GM12878 (cell line): ENCODE measurements at regions not wholly inside any gene's neighbourhood (a gene's known extent, or its start where the extent isn't known, plus 50 kb on each side); places are given as distances from the start of the nearest gene placed in this dataset.

Source experiments
- ATAC-seq: fragments of 200-7000 bp; cut with Tn5 transposase; 3 replicates; pipeline ENCODE4 v1.9.1; 2020; ENCODE audit warnings: mild to moderate bottlenecking, moderate library complexity
- BruUV-seq: library from RNA; stranded (reverse); fragments of 400-500 nt; replicated peaks from 2 replicates; lab custom pipeline; 2021; lab: Mats Ljungman, UMichigan
- CTCF ChIA-PET: fragments of 300-600 bp; sonication (Branson Sonifier 250); formaldehyde crosslinking; extraction: SDS; loops from one replicate; lab custom pipeline; 2021; ENCODE audit warnings: inconsistent platforms; lab: Yijun Ruan, JAX
- POLR2A ChIA-PET: fragments of 350-600 bp; formaldehyde crosslinking; extraction: SDS; loops from one replicate; lab custom pipeline; 2021; ENCODE audit warnings: inconsistent platforms; lab: Charles Lee
- RAD21 ChIA-PET: fragments of 300-600 bp; sonication (Branson Sonifier 250); formaldehyde crosslinking; loops from one replicate; lab custom pipeline; 2023; ENCODE audit warnings: antibody characterized with exemption; ENCODE audit not compliant: unreplicated experiment; lab: Charles Lee
- SMC1A ChIA-PET: fragments of 300-600 bp; sonication (Branson Sonifier 250); formaldehyde crosslinking; loops from one replicate; lab custom pipeline; 2023; ENCODE audit not compliant: unreplicated experiment, uncharacterized antibody; lab: Charles Lee
- DNase-seq: peaks from one replicate; pipeline ENCODE4 v3.0.0-alpha.2; 2011; ENCODE audit warnings: low read depth, low spot score
- FAIRE-seq: peaks from 3 replicates; lab custom pipeline; 2011; peaks lifted over from hg19 to GRCh38; lab: Jason Lieb, UNC
- H2AFZ ChIP-seq: 2 replicates; pipeline ENCODE4 v1.6.0; 2011; ENCODE audit warnings: low read depth, low read length, control low read depth; ENCODE audit not compliant: control insufficient read depth
- H3K27ac ChIP-seq: 2 replicates; pipeline ENCODE4 v1.5.1; 2011; ENCODE audit warnings: control low read depth; ENCODE audit not compliant: control insufficient read depth, insufficient read depth
- H3K27me3 ChIP-seq, 2 experiments: replicated peaks in 1 of 2; 2 replicates each; pipeline versions ENCODE4 v1.6.0 to v1.6.1; 2011; ENCODE audit warnings: low read length in 1 of 2; ENCODE audit not compliant: control insufficient read depth in 2 of 2, insufficient read depth in 2 of 2
- H3K36me3 ChIP-seq, 2 experiments: 2 replicates each; pipeline ENCODE4 v1.5.1; 2011; ENCODE audit warnings: low read length in 1 of 2; ENCODE audit not compliant: control insufficient read depth in 2 of 2, insufficient read depth in 2 of 2
- H3K4me1 ChIP-seq: 2 replicates; pipeline ENCODE4 v1.6.1; 2011; ENCODE audit warnings: mild to moderate bottlenecking, low read length, moderate library complexity, mixed read lengths; ENCODE audit not compliant: control insufficient read depth, insufficient read depth
- H3K4me2 ChIP-seq: 2 replicates; pipeline ENCODE4 v1.6.0; 2011; ENCODE audit warnings: control low read depth; ENCODE audit not compliant: control insufficient read depth, insufficient read depth
- H3K4me3 ChIP-seq: fragments of 200-600 bp; sonication (generic); 2 replicates; pipeline ENCODE4 v1.5.1; 2016
- H3K79me2 ChIP-seq: 2 replicates; pipeline ENCODE4 v1.6.0; 2011; ENCODE audit warnings: low read length; ENCODE audit not compliant: control insufficient read depth, insufficient read depth
- H3K9ac ChIP-seq: 2 replicates; pipeline ENCODE4 v1.8.0; 2011; ENCODE audit warnings: low read length, control low read depth, mixed read lengths; ENCODE audit not compliant: control insufficient read depth, insufficient read depth
- H3K9me3 ChIP-seq: replicated peaks from 3 replicates; pipeline ENCODE4 v1.5.1; 2011; ENCODE audit warnings: mild to moderate bottlenecking, low read length; ENCODE audit not compliant: control insufficient read depth, insufficient read depth
- H4K20me1 ChIP-seq: 2 replicates; pipeline ENCODE4 v1.6.0; 2011; ENCODE audit not compliant: control insufficient read depth, insufficient read depth
- ATF7 ChIP-seq: fragments of 450-650 bp; IDR thresholded peaks from 2 replicates; pipeline ENCODE4 v1.6.1; 2016; ENCODE audit warnings: low read depth, mild to moderate bottlenecking
- FOS ChIP-seq: IDR thresholded peaks from 3 replicates; pipeline ENCODE4 v1.6.1; 2011; ENCODE audit warnings: borderline replicate concordance; ENCODE audit not compliant: insufficient read length; ENCODE audit errors: extremely low read depth
- FOXK2 ChIP-seq: fragments of 450-650 bp; IDR thresholded peaks from 2 replicates; pipeline ENCODE4 v1.6.1; 2017; ENCODE audit warnings: mild to moderate bottlenecking, moderate library complexity
- MEF2B ChIP-seq: fragments of 450-650 bp; IDR thresholded peaks from 2 replicates; pipeline ENCODE4 v1.6.1; 2018; ENCODE audit warnings: mild to moderate bottlenecking, moderate library complexity; ENCODE audit not compliant: partially characterized antibody, poor library complexity, severe bottlenecking
- MTA2 ChIP-seq: fragments of 450-650 bp; IDR thresholded peaks from 2 replicates; pipeline ENCODE4 v1.6.1; 2016; ENCODE audit warnings: low read depth, mild to moderate bottlenecking, moderate library complexity
- NBN ChIP-seq: fragments of 450-650 bp; IDR thresholded peaks from 2 replicates; pipeline ENCODE4 v1.6.1; 2016
- NFYB ChIP-seq: IDR thresholded peaks from 2 replicates; pipeline ENCODE4 v1.6.1; 2011; ENCODE audit warnings: low read depth, mild to moderate bottlenecking, low read length, improper control_type of control experiment, moderate library complexity; ENCODE audit not compliant: insufficient read depth
- NR2C1 ChIP-seq: fragments of 450-650 bp; IDR thresholded peaks from 2 replicates; pipeline ENCODE4 v1.6.1; 2017; ENCODE audit warnings: antibody characterized with exemption, mild to moderate bottlenecking, moderate library complexity
- POLR2AphosphoS5 ChIP-seq: IDR thresholded peaks from 2 replicates; pipeline ENCODE4 v1.6.1; 2011; ENCODE audit warnings: mild to moderate bottlenecking, low read length, inconsistent platforms
- ZSCAN29 ChIP-seq: fragments of 450-650 bp; IDR thresholded peaks from 2 replicates; pipeline ENCODE4 v1.6.1; 2017; ENCODE audit warnings: mild to moderate bottlenecking, moderate library complexity
- WGBS: methylation state at CpG from one replicate; pipeline ENCODE4 v1.1.6; 2016; ENCODE audit warnings: low lambda C conversion rate; ENCODE audit not compliant: insufficient replicate concordance, insufficient coverage; ENCODE audit errors: missing lambda C conversion rate; 5-methylcytosine and 5-hydroxymethylcytosine counted together
- in situ Hi-C: fragments of 300-500 bp; cut with MboI; formaldehyde crosslinking; loops from 9 replicates; pipeline ENCODE4 v1.14.3; 2018; ENCODE audit warnings: mixed read lengths
- intact Hi-C: fragments of 100-400 bp; cut with micrococcal nuclease; formaldehyde crosslinking; loops from one replicate; pipeline ENCODE4 v1.14.2; 2022; ENCODE audit not compliant: unreplicated experiment
- TF ChIP-seq, protein P1 (sequence below): fragments of 450-650 bp; IDR thresholded peaks from 2 replicates; pipeline ENCODE4 v1.6.1; 2017; ENCODE audit warnings: mild to moderate bottlenecking, moderate library complexity
- TF ChIP-seq, protein P2 (sequence below): fragments of 450-650 bp; IDR thresholded peaks from 2 replicates; pipeline ENCODE4 v1.6.1; 2017; ENCODE audit warnings: mild to moderate bottlenecking
- TF ChIP-seq, protein P3 (sequence below): fragments of 450-650 bp; conservative IDR thresholded peaks from 2 replicates; pipeline ENCODE4 v1.6.1; 2017; ENCODE audit warnings: mild to moderate bottlenecking, moderate library complexity

GRCh38 chr13:73325723-73326558 lies 267.1 kb downstream of the KLF5 start (continued):
- TF ChIP-seq, protein P1, sequence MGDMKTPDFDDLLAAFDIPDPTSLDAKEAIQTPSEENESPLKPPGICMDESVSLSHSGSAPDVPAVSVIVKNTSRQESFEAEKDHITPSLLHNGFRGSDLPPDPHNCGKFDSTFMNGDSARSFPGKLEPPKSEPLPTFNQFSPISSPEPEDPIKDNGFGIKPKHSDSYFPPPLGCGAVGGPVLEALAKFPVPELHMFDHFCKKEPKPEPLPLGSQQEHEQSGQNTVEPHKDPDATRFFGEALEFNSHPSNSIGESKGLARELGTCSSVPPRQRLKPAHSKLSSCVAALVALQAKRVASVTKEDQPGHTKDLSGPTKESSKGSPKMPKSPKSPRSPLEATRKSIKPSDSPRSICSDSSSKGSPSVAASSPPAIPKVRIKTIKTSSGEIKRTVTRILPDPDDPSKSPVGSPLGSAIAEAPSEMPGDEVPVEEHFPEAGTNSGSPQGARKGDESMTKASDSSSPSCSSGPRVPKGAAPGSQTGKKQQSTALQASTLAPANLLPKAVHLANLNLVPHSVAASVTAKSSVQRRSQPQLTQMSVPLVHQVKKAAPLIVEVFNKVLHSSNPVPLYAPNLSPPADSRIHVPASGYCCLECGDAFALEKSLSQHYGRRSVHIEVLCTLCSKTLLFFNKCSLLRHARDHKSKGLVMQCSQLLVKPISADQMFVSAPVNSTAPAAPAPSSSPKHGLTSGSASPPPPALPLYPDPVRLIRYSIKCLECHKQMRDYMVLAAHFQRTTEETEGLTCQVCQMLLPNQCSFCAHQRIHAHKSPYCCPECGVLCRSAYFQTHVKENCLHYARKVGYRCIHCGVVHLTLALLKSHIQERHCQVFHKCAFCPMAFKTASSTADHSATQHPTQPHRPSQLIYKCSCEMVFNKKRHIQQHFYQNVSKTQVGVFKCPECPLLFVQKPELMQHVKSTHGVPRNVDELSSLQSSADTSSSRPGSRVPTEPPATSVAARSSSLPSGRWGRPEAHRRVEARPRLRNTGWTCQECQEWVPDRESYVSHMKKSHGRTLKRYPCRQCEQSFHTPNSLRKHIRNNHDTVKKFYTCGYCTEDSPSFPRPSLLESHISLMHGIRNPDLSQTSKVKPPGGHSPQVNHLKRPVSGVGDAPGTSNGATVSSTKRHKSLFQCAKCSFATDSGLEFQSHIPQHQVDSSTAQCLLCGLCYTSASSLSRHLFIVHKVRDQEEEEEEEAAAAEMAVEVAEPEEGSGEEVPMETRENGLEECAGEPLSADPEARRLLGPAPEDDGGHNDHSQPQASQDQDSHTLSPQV, result no peak
- TF ChIP-seq ATF7 (no peak), FOXK2 (no peak)
- TF ChIP-seq, all 136 proteins: peak for 0

DNA sequence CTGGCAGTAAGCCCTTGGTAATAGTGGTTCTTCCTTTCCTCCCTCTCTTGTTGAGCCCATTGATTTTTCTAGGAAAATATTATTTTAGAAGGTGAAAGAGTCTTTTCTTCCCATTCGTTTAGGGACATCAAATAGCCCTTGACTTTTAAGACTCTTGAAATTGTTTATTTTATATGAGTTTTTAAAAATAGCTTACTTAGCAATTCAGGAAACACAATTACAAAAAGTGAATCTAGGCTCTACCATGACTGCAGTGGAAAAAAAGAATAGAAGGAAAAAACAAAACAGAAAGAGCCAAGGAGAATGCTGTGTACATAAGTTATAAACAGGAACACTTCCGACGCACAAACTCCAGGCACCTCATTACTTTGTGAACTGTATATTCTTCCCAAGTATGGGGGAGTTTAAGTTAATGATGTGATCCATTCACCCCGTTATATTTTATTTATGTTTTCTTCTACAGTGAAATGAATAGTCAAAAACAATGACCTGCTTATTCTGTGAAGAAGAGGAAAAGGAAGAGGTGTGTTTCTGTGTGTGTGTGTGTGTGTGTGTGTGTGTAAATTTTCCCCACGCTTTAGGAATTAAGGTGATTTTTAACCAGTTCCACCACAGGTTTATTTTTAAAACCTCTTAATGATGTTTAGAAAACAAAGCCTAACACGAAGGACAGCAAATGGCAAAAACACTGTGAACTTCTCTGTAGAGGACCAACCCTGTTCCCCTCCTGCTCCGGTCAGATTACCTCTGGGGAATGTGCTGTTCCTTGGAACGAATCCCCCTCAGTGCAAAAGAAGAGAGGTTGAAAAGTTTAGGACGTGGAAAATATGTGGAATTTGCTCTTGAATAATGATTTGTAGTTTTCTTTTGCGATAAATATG lies 266.3 kb downstream of the KLF5 start:
- no peak overlapping the region for H2AFZ ChIP-seq
- in situ Hi-C loops (no loop called here), intact Hi-C loops (no loop called here)
- H3K27me3 ChIP-seq, result no peaks in the 10 kb centered on the region; a peak in 1 of 4 replicates
- no peaks in the 10 kb centered on the region for H4K20me1 ChIP-seq
- ATAC-seq (no peak), FAIRE-seq (no peak), DNase-seq (no peak)
- H3K4me2 ChIP-seq, result no peak overlapping the region
- ChIA-PET CTCF (no interaction called here), RAD21 (no interaction called here), POLR2A (no interaction called here), SMC1A (interaction anchor here (1.9 kb wide), 1 partner anchor 9 kb away, joined by 6 read pairs; no protein-coding TSS in a partner anchor)
- BruUV-seq, result no TSS peak
- no peaks in the 10 kb centered on the region for H3K9me3 ChIP-seq
- H3K36me3 ChIP-seq, result no peaks in the 10 kb centered on the region
- TF ChIP-seq POLR2AphosphoS5 (no peak), ZSCAN29 (no peak), FOS (no peak), NBN (no peak), NR2C1 (no peak), NFYB (no peak), MEF2B (no peak), MTA2 (no peak)
- TF ChIP-seq, protein P2, sequence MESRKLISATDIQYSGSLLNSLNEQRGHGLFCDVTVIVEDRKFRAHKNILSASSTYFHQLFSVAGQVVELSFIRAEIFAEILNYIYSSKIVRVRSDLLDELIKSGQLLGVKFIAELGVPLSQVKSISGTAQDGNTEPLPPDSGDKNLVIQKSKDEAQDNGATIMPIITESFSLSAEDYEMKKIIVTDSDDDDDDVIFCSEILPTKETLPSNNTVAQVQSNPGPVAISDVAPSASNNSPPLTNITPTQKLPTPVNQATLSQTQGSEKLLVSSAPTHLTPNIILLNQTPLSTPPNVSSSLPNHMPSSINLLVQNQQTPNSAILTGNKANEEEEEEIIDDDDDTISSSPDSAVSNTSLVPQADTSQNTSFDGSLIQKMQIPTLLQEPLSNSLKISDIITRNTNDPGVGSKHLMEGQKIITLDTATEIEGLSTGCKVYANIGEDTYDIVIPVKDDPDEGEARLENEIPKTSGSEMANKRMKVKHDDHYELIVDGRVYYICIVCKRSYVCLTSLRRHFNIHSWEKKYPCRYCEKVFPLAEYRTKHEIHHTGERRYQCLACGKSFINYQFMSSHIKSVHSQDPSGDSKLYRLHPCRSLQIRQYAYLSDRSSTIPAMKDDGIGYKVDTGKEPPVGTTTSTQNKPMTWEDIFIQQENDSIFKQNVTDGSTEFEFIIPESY, result no peak
- TF ChIP-seq, protein P3, sequence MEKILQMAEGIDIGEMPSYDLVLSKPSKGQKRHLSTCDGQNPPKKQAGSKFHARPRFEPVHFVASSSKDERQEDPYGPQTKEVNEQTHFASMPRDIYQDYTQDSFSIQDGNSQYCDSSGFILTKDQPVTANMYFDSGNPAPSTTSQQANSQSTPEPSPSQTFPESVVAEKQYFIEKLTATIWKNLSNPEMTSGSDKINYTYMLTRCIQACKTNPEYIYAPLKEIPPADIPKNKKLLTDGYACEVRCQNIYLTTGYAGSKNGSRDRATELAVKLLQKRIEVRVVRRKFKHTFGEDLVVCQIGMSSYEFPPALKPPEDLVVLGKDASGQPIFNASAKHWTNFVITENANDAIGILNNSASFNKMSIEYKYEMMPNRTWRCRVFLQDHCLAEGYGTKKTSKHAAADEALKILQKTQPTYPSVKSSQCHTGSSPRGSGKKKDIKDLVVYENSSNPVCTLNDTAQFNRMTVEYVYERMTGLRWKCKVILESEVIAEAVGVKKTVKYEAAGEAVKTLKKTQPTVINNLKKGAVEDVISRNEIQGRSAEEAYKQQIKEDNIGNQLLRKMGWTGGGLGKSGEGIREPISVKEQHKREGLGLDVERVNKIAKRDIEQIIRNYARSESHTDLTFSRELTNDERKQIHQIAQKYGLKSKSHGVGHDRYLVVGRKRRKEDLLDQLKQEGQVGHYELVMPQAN, result no peak
- H3K79me2 ChIP-seq, result no peaks in the 10 kb centered on the region
- no peak overlapping the region for H3K4me3 ChIP-seq
- no peak overlapping the region for H3K9ac ChIP-seq
- no peaks in the 10 kb centered on the region for H3K4me1 ChIP-seq
- WGBS, result 29% methylated on average over 10 of the region's 10 CpGs
- H3K27ac ChIP-seq, result no peak overlapping the region
